ENCODE measurements at regions not wholly inside any gene's neighbourhood (a gene's known extent, or its start where the extent isn't known, plus 50 kb on each side); places are given as distances from the start of the nearest gene placed in this dataset.

DNA sequence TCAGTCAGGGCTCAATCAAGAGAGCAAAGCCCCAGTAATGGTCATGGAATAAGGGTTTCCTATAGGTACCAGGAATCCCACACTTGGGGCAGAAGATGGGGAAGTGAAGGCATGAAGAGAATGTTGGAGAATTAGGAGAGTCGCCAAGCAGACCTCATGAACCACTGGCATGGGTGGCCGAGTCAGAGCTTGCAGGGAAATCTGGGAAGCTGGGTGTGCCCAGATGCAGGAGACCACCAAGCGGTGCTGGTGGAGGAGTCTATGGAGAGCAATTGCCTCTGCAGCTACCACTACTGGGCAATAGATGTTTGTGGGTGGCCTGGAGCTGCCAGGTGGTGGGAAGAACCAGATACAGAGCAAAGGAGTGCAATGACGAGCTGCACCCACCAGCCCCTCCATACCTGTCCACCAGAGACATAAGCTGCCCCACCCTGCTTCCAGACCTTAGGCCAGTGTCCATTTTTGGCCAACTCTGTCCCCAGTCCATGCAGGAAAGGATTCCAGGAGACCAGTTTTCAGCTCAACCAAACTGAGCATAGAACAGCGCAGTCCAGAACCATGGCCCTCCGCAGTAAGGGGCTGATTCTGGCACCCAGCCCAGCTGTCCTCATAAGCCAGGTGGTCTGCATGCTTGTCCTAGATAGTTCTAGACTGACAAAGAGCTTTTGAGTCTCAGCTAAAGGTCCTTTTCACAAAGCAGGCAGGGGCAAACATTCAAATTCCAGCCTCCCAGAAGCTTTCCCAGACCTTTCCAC, 323.9 kb downstream of the GADD45G start:
- no peak for ATAC-seq
- BruUV-seq (replicated peaks): no TSS peak

More for the DNA sequence above, 323.9 kb downstream of the GADD45G start:
- Histone ChIP-seq H3K4me1 (ENCODE audit: control insufficient read depth in 1 of 2, insufficient read depth in 2 of 2, low read length in 2 of 2) (peaks cover 3 to 4% of the 10 kb centered on the region in 2 experiments; a peak in 2 of 4 replicates), H3K9me3 (ENCODE audit: control insufficient read depth in 1 of 2, insufficient read depth in 1 of 2, low read depth in 1 of 2, low read length in 2 of 2) (no peaks in the 10 kb centered on the region), H2AFZ (ENCODE audit: low read depth, low read length, poor library complexity, severe bottlenecking) (no peak overlapping the region), H3K27me3 (ENCODE audit: insufficient read depth, low read length) (peaks cover 51% of the 10 kb centered on the region; the same call in 1 of the 2 replicates), H3K27ac (ENCODE audit: low read depth, low read length) (no peak overlapping the region), H3K36me3 (ENCODE audit: control insufficient read depth in 1 of 2, insufficient read depth in 2 of 2, low read length in 2 of 2) (no peaks in the 10 kb centered on the region), H3K4me2 (ENCODE audit: low read length) (no peak overlapping the region), H3K9ac (ENCODE audit: low read length) (no peak overlapping the region), H3K9me2 (ENCODE audit: insufficient read depth) (no peaks in the 10 kb centered on the region), H3K4me3 (replicated peaks in 1 of 2; ENCODE audit: low read depth in 1 of 2, low read length in 2 of 2) (no peak overlapping the region), H3K79me2 (ENCODE audit: insufficient read depth, low read length) (no peaks in the 10 kb centered on the region), H4K20me1 (ENCODE audit: insufficient read depth) (no peaks in the 10 kb centered on the region)
- RAD21 ChIA-PET (ENCODE audit: low non-redundant PET in 1 of 2, low total read pairs in 2 of 2, uncharacterized antibody in 2 of 2, unreplicated experiment in 2 of 2): no interaction called here
- intact Hi-C loops (cut with micrococcal nuclease): no loop called here
- TF ChIP-seq CTCF (IDR thresholded peaks at IDR 0.05 in 2 of 3, conservative IDR thresholded peaks at IDR 0.05 in 1 of 3; ENCODE audit: borderline replicate concordance in 1 of 3, insufficient read depth in 1 of 3, low read depth in 2 of 3, low read length in 2 of 3) (no peak), RAD21 (IDR thresholded peaks at IDR 0.05; ENCODE audit: low read depth) (no peak), EZH2 (IDR thresholded peaks at IDR 0.05) (no peak), JUND (IDR thresholded peaks at IDR 0.05) (no peak), CBX3 (IDR thresholded peaks at IDR 0.05; ENCODE audit: low read depth) (no peak), CEBPB (IDR thresholded peaks at IDR 0.05; ENCODE audit: low read depth) (no peak)
- no peak for DNase-seq (ENCODE audit: low read depth, low spot score)
- POLR2A ChIA-PET: no interaction called here
- CTCF ChIA-PET: no interaction called here
